H1 (cell line): ENCODE measurements at regions not wholly inside any gene's neighbourhood (a gene's known extent, or its start where the extent isn't known, plus 50 kb on each side); places are given as distances from the start of the nearest gene placed in this dataset.

Experiments used
- GABPA ChIP-seq: IDR thresholded peaks from 2 replicates; pipeline ENCODE4 v1.6.1; 2011; ENCODE audit warnings: mild to moderate bottlenecking, low read length, moderate library complexity, borderline replicate concordance; ENCODE audit not compliant: insufficient read depth
- RXRA ChIP-seq: IDR thresholded peaks from 2 replicates; pipeline ENCODE4 v1.6.1; 2011; ENCODE audit warnings: low read depth, mild to moderate bottlenecking, low read length, moderate library complexity; ENCODE audit not compliant: insufficient read depth
- TEAD4 ChIP-seq: IDR thresholded peaks from 2 replicates; pipeline ENCODE4 v1.6.1; 2012; ENCODE audit warnings: low read depth, low read length, inconsistent platforms, mixed read lengths
- ZNF274 ChIP-seq: IDR thresholded peaks from 2 replicates; pipeline ENCODE4 v1.7.0; 2012; ENCODE audit warnings: low read length, borderline replicate concordance; ENCODE audit errors: extremely low read depth

DNA sequence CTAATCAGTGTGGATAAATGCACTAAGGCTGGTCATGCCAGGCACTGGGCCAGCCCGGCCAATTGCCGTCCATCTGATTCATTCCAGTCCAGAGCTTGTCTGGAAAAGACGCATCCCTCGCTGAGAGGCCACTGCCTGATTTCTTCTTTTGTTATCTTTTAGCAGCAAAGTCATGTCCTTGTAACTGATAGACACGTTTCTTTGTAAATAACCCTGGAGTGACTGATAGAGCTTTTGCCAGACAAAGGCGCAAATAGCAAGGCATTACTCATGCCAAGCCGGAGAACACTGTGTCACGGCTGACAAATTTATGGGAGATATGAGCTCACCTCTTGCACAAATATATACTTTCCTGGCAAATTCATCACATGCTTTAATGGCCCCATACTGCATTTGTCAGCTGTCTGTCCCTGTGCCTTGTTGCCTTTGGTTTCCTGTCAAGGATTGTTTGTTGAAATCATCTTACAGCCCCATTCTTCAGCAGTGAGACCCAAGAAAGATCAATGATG, 164.4 kb downstream of the ETAA1 start (continued):
- no peak for TF ChIP-seq GABPA
- TF ChIP-seq TEAD4 = no peak
- no peak for TF ChIP-seq RXRA
- no peak for TF ChIP-seq ZNF274
